Keratinocyte (primary cell): ENCODE measurements at regions not wholly inside any gene's neighbourhood (a gene's known extent, or its start where the extent isn't known, plus 50 kb on each side); places are given as distances from the start of the nearest gene placed in this dataset.

ENCODE experiments used
- EZH2 ChIP-seq: IDR thresholded peaks from one replicate; pipeline ENCODE4 v1.6.1; 2012; ENCODE audit warnings: inconsistent platforms, mild to moderate bottlenecking, low read length, moderate library complexity
- TF ChIP-seq, protein P1 (sequence below), 3 experiments: IDR thresholded peaks in 1 of 3; conservative IDR thresholded peaks in 1 of 3; optimal IDR thresholded peaks in 1 of 3; 2 replicates in 2 of 3; 3 replicates in 1 of 3; pipeline versions ENCODE3 to v1.5.1; 2011; ENCODE audit warnings: low read length in 3 of 3, mild to moderate bottlenecking in 3 of 3, moderate library complexity in 2 of 3, control low read depth in 1 of 3, inconsistent platforms in 1 of 3; ENCODE audit not compliant: insufficient read depth in 2 of 3; ENCODE audit errors: extremely low read depth in 1 of 3

DNA sequence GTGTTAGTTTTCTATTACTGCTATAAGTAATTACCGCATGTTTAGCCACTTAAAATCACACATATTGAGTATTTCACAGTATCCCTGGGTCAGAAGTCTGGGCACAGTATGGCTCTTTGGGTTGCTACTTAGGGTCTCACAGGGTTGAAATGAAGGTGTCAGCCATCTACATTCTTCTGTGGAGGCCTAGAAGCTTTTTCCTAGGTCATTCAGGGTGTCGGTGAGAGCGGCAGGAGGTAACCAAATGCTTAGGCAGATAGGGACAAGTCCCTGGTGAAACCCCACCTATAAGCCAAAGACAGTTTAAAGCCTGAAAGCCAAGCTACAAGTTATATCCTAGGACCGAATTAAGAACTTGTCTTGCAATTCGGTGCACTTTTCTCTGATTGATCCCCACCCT lies 856.7 kb downstream of the PCDH17 start:
- no peak for TF ChIP-seq EZH2
- TF ChIP-seq, protein P1, sequence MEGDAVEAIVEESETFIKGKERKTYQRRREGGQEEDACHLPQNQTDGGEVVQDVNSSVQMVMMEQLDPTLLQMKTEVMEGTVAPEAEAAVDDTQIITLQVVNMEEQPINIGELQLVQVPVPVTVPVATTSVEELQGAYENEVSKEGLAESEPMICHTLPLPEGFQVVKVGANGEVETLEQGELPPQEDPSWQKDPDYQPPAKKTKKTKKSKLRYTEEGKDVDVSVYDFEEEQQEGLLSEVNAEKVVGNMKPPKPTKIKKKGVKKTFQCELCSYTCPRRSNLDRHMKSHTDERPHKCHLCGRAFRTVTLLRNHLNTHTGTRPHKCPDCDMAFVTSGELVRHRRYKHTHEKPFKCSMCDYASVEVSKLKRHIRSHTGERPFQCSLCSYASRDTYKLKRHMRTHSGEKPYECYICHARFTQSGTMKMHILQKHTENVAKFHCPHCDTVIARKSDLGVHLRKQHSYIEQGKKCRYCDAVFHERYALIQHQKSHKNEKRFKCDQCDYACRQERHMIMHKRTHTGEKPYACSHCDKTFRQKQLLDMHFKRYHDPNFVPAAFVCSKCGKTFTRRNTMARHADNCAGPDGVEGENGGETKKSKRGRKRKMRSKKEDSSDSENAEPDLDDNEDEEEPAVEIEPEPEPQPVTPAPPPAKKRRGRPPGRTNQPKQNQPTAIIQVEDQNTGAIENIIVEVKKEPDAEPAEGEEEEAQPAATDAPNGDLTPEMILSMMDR (optimal IDR thresholded peaks at IDR 0.05 in 1 of 3, IDR thresholded peaks at IDR 0.05 in 1 of 3, conservative IDR thresholded peaks at IDR 0.05 in 1 of 3; ENCODE audit: extremely low read depth in 1 of 3, insufficient read depth in 2 of 3, low read length in 3 of 3) = no peak
